PC-3 (cell line): ENCODE measurements at regions not wholly inside any gene's neighbourhood (a gene's known extent, or its start where the extent isn't known, plus 50 kb on each side); places are given as distances from the start of the nearest gene placed in this dataset.

Experiments used
- EZH2phosphoT487 ChIP-seq: fragments of 300-600 bp; sonication (generic); IDR thresholded peaks from 2 replicates; pipeline ENCODE4 v1.6.1; 2018; ENCODE audit warnings: mild to moderate bottlenecking, antibody characterized with exemption, low read length, borderline replicate concordance
- TF ChIP-seq, protein P1 (sequence below): fragments of 300-600 bp; sonication (generic); conservative IDR thresholded peaks from 2 replicates; pipeline ENCODE4 v1.5.1; 2017; ENCODE audit warnings: antibody characterized with exemption, low read depth, mild to moderate bottlenecking, low read length

DNA sequence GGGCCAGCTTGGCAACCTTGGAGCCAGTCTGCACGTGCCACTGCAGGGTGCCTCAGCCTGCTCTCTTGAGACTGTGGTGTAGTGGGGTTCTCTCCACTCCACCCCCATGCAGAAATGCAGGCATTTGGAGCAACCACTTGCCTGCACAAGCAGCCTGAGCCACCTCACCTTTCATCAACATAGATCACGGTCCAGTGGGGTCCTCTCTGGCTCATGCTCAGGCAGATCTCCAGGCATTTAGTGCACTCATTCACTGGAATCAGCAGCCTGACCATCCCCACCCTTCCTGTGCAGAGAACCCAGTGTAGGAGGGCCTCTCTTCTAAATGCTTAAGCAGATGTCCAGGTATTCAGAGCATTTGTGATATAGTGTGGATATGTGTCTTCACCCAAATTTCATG is 2330.1 kb downstream of the PCDH9 start:
- TF ChIP-seq, protein P1, sequence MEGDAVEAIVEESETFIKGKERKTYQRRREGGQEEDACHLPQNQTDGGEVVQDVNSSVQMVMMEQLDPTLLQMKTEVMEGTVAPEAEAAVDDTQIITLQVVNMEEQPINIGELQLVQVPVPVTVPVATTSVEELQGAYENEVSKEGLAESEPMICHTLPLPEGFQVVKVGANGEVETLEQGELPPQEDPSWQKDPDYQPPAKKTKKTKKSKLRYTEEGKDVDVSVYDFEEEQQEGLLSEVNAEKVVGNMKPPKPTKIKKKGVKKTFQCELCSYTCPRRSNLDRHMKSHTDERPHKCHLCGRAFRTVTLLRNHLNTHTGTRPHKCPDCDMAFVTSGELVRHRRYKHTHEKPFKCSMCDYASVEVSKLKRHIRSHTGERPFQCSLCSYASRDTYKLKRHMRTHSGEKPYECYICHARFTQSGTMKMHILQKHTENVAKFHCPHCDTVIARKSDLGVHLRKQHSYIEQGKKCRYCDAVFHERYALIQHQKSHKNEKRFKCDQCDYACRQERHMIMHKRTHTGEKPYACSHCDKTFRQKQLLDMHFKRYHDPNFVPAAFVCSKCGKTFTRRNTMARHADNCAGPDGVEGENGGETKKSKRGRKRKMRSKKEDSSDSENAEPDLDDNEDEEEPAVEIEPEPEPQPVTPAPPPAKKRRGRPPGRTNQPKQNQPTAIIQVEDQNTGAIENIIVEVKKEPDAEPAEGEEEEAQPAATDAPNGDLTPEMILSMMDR, result no peak
- no peak for TF ChIP-seq EZH2phosphoT487
